ENCODE measurements at regions not wholly inside any gene's neighbourhood (a gene's known extent, or its start where the extent isn't known, plus 50 kb on each side); places are given as distances from the start of the nearest gene placed in this dataset.

DNA sequence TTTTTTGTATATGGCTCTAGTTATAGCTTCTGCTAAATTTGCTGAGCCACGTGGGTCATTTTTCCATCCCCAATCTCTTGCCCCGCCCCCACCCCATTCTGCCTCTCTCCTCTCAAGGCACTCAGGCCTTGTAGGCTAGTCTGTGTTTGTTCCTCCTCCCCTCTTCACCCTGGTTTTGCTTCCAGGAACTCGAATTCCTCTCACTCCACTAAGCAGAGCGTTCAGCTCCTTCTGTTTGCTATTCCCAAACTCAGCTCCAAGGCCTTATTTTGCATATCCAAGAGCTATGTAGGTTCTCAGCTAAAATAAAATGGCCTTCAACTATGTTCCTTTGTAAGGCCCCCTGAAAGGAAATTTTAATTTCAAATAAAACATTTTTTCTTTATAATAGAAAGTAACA is 1293.7 kb downstream of the EPHA7 start:
- TF ChIP-seq GATA2 (IDR thresholded peaks at IDR 0.05; ENCODE audit: low read depth, low read length) (no peak), GATA3 (IDR thresholded peaks at IDR 0.05; ENCODE audit: low read depth, low read length) (no peak)
